HK-2 (cell line): ENCODE measurements at regions not wholly inside any gene's neighbourhood (a gene's known extent, or its start where the extent isn't known, plus 50 kb on each side); places are given as distances from the start of the nearest gene placed in this dataset.
A peak's percentile ranks its signal among the peaks of the same experiment; 100 is the strongest.
"Not testable (repeated sequence)": the region's sequence is repeated elsewhere in the genome, so short reads cannot be mapped to it uniquely, and the experiment has no call there.

Source experiments
- DNase-seq: peaks from one replicate; pipeline ENCODE4 v3.0.0-alpha.2; 2018; ENCODE audit not compliant: unreplicated experiment

- DNase-seq, result not testable (repeated sequence)
Measured at GRCh38 chr22:47405222-47405621, 642.8 kb downstream of the TBC1D22A start.

- no peak for DNase-seq
Measured at GRCh38 chr22:47402876-47403525, 640.6 kb downstream of the TBC1D22A start.

GRCh38 chr22:47401976-47402770, 639.7 kb downstream of the TBC1D22A start:
- DNase-seq, result no peak

GRCh38 chr22:47401592-47401898, 639.1 kb downstream of the TBC1D22A start:
- no peak for DNase-seq

- DNase-seq, result no peak
Measured at GRCh38 chr22:47400701-47401591, 638.5 kb downstream of the TBC1D22A start.

- not testable (repeated sequence) for DNase-seq
Measured at GRCh38 chr22:47400131-47400530, 637.7 kb downstream of the TBC1D22A start.

GRCh38 chr22:47398921-47399790, 636.7 kb downstream of the TBC1D22A start:
- DNase-seq, result no peak

GRCh38 chr22:47398491-47398890, 636.0 kb downstream of the TBC1D22A start:
- DNase-seq, result no peak

- no peak for DNase-seq
Measured at GRCh38 chr22:47397673-47398072, 635.2 kb downstream of the TBC1D22A start.

GRCh38 chr22:47396515-47396914, 634.1 kb downstream of the TBC1D22A start:
- DNase-seq, result no peak

GRCh38 chr22:47396105-47396504, 633.7 kb downstream of the TBC1D22A start:
- no peak for DNase-seq

- DNase-seq, result peak; percentile 2
Measured at GRCh38 chr22:47395481-47395880, 633.0 kb downstream of the TBC1D22A start.

GRCh38 chr22:47394504-47395440, 632.3 kb downstream of the TBC1D22A start:
- DNase-seq, result no peak

- DNase-seq, result no peak
Measured at GRCh38 chr22:47393191-47393590, 630.7 kb downstream of the TBC1D22A start.

- no peak for DNase-seq
Measured at GRCh38 chr22:47392729-47393128, 630.3 kb downstream of the TBC1D22A start.

- no peak for DNase-seq
Measured at GRCh38 chr22:47392054-47392347, 629.6 kb downstream of the TBC1D22A start.

- DNase-seq, result no peak
Measured at GRCh38 chr22:47391169-47392053, 629.0 kb downstream of the TBC1D22A start.

- no peak for DNase-seq
Measured at GRCh38 chr22:47390026-47390970, 627.8 kb downstream of the TBC1D22A start.
